ENCODE measurements at regions not wholly inside any gene's neighbourhood (a gene's known extent, or its start where the extent isn't known, plus 50 kb on each side); places are given as distances from the start of the nearest gene placed in this dataset.

DNA sequence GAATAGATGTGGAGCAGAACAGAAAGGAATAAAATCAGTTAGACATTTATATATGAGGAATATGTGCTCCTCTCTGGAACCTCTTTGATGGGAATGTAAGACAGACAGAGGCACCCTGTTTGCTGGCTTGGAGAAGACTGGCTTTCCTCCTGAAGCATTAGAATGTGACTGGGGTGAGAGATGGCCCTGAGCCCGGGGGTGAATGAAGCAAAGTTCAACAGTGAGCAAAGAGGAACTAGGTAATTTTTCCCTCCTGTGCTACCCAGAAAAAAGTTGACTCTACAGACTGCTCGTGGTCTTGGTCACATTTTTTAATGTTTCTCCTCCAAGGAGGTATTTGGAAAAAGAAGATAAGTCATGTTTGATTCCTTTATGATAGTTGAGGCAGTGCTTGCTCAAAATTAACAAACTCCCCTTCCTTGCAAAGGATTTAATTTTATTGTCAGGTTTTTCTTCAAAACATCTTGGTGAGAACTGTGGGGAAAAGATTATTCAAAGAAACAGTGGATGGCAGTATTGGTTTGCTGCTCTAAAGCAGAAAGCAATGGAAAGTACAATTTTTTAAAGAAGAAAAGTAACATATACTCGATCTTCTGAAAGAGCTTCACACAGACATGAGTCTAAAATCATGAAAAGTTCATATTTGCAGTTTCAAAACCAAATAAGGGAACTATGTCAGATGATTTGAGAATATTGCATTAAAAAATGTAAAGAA is 370.4 kb upstream of the CDIN1 start:
- TF ChIP-seq, protein P1, sequence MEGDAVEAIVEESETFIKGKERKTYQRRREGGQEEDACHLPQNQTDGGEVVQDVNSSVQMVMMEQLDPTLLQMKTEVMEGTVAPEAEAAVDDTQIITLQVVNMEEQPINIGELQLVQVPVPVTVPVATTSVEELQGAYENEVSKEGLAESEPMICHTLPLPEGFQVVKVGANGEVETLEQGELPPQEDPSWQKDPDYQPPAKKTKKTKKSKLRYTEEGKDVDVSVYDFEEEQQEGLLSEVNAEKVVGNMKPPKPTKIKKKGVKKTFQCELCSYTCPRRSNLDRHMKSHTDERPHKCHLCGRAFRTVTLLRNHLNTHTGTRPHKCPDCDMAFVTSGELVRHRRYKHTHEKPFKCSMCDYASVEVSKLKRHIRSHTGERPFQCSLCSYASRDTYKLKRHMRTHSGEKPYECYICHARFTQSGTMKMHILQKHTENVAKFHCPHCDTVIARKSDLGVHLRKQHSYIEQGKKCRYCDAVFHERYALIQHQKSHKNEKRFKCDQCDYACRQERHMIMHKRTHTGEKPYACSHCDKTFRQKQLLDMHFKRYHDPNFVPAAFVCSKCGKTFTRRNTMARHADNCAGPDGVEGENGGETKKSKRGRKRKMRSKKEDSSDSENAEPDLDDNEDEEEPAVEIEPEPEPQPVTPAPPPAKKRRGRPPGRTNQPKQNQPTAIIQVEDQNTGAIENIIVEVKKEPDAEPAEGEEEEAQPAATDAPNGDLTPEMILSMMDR (IDR thresholded peaks at IDR 0.05), result no peak
- TF ChIP-seq EP300 (IDR thresholded peaks at IDR 0.05), result no peak
- TF ChIP-seq POLR2A (IDR thresholded peaks at IDR 0.05), result no peak
- no peak for TF ChIP-seq POLR2AphosphoS5 (IDR thresholded peaks at IDR 0.05)
